NCI-H1694 (cell line): ENCODE measurements at regions not wholly inside any gene's neighbourhood (a gene's known extent, or its start where the extent isn't known, plus 50 kb on each side); places are given as distances from the start of the nearest gene placed in this dataset.
A peak's percentile ranks its signal among the peaks of the same experiment; 100 is the strongest.

Experiments used
- DNase-seq: peaks from one replicate; lab custom pipeline; 2025; lab: John Stamatoyannopoulos, UW

DNA sequence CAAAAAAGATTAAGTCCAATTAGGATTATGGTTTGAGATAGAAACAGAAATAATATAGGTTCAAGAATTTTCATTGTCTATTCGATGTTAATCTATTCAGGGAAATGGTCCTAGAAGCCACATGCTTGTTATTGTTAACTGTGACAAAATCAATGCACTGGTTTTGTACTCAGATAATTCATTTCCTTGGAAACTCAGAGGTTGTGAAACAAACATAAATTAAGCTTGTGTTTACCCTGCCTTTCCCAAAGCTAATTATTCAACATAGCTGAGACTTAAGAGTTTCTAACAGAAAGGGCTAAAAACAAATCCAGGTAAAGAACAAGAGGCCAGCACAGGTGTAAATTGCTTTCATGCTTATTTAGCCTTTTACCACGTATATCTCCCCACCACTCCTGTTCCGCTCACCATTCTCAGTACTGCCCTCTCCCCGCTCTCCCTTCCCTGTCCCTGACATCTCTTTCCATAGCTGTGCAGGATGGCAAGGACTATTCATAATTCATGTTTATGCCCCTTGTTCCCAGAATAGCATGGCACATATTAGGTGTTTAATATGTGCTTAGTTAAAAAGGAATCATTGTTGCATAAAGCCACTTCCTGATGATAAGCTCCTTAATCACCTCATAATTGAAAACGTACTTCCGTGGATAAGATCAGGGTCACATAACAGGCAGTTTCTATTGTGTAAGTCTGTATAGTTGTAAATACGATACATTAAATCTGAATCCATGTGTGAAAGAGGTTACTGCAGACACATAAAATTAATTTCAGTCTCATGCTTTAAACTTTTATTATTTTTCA, 131.8 kb upstream of the USP15 start:
- DNase-seq: no peak

DNA sequence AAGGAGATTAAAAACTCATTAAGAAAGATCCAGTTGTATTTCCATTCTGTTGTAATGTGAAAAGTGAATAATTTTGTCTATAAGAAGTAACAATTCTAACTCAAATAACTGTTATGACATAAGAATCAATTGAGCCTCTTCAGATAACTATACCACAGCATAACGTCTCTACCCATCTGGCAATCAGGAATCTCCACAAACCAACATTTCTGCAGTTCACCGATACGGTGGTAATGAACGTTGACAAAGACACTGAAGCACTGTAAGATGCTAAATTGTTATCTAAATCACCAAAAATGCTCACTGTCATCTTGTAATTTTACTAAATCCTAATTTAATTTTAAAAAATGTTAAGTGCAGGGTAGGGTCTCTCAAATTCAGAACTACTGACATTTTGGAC, 130.9 kb upstream of the USP15 start:
- no peak for DNase-seq

DNA sequence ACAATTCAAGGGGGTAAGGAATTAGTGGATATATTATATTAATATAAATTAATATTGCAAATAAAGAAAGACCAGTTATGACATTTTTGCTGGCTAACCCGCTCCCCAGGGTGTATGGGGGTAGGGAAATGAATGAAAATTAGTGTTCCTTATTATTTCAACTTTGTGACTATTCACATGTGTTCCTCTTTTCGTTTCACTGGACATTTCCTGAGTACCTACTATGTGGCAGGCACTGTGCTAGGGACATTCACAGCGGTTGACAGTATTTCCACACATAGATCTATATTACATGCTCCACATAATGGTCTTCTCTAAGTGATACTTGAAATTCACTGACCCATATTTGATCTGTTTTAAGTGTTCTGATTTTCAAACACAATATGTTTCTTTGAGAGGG, 129.8 kb upstream of the USP15 start:
- no peak for DNase-seq

DNA sequence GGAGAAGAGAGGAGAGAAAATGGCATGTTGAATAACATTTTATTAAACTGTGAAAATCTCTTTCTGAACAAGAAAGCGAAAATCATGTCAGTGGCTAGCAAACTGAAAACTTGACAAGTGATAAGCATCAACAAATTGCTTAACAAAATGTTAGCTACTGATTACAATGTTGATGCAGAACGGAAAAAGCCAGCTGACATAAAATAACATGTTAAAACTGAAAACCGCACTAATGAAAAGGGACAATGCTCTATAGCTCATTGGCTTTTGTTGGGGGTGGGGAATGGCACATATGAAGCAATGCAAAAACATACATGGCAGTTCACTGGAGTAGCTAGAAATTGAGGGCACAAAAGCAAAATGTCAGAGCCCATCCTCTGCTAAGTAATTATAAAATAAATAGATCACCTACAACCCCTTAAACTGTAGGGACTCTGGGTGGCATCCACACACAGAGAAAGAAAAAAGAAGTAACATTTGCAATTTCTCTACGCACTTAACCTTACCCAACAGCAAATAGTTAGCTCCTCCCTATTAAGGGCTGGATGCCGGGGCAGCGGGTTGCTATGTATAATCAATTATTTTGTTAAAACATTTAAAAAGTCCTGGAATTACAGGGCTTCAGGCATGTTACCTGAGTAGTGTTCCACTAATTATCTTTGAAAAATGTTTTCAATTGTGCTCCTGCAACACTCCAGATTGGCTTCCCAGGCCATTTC, 129.2 kb upstream of the USP15 start:
- DNase-seq: no peak

DNA sequence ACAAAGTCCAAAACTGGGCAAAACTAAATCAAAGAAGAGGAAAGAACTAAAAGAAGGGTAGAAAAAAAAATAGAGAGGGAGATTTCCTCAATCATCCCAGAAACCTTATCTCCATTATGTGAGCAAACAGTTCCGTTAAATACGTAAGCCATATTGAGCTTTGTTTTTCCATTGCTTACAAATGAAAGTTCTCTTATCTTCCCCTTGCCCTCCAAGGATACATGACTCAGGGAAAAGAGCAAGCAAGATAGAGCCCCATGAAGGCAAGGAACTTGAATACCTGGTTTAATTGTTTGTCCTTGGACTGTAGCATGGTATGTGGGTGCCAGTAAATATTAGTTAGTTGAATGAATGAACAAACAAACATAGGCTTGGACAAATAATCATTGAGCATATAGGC, 126.8 kb upstream of the USP15 start:
- DNase-seq: no peak

DNA sequence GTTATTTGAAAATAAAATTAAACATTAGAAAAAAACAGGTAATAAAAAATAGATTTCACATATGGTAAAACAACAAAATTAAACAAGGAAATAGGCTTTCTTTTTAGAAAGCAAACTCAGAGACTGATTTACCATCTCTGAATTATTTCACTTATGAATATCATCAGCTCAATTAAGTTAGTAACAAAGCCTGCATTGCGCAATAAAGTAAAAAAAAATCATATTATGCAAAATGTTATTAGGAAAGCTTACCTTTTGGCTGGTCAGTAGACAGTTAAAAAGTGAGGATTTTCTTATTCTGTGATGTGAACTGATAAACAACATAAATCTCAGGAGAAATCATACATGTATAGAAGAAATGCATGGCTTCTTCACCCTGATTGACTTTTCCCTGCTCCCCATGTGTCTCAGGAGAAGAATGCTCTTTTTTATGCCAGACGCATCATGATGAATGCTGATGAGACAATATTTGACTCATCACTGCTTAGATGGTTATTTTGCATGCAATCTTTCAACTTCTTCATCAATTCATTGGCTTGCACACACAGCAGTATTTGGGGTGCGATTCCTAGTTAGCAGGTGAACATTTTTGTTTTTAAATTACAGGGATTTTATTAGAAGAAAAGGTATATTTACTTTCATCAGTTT, 124.5 kb upstream of the USP15 start:
- no peak for DNase-seq

DNA sequence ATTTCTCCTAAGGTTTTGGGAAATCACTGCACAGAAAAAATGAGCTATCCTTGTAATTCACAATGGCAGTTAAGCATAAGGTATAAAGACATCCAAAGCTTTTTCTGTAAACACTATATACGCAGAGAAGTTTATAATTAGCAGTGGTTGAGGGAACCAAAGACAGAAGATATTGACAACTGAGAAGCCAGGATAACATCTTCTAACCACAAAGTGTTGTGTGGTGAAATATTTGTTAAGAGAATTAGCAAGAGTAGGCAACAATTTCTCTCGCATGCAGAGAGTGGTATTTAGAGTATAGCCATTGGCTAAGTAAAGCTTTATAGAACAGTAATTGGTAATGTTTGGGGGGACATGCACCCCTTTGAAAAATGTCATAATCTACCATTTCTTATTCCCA, 123.7 kb upstream of the USP15 start:
- no peak for DNase-seq

DNA sequence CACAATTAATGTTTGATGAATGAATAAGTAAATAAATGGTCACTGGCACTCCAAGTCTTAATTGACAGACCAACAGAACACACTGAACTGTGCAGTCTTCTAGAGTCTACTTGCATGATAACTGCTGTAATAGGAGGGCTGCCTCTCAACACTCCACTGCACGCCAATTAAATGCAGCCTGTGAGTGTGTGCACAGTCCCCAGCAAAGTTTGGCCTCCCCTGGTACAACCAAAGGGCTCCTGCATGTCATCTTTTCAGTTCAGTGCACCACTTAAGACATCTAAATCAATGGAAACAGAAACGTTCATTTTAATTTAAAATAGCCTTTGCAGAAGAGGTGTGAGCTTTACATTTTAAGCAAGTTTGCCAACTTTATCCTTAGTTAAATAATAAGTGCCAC, 121.7 kb upstream of the USP15 start:
- DNase-seq: no peak

DNA sequence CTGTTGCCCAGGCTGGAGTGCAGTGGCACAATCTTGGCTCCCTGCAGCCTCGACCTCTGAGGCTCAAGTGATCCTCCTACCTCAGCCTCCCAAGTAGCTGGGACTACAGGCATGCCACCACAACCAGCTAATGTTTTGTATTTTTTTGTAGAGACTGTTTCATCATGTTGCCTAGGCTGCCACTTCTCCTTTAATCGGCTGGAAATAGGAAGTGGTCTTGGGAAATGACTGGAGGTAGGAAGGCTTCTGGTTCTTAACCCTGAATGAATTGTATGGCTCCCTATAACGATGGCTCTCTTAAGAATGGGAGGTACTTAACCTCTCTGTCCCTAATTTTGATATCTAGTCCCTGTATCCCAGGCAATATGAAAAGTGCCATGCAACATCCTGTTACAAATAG, 113.9 kb upstream of the USP15 start:
- no peak for DNase-seq

DNA sequence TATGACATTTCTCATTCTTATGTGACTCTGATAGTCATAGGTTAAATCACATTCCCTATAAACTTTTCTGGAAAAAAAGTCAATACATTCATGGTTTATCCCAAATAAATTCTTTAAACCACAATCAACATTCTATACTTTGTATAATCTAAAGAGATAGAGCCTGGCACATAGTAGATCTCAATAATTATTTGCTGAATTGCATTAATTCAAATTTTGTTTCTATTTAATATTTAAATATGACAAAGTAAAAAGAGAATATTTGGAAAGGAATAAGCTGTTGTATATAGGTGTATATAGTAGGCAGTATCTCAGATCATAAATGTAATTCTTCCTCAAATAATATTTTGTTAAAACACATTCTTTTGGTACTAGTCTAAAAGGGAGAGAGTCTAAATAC, 102.2 kb upstream of the USP15 start:
- DNase-seq: no peak

DNA sequence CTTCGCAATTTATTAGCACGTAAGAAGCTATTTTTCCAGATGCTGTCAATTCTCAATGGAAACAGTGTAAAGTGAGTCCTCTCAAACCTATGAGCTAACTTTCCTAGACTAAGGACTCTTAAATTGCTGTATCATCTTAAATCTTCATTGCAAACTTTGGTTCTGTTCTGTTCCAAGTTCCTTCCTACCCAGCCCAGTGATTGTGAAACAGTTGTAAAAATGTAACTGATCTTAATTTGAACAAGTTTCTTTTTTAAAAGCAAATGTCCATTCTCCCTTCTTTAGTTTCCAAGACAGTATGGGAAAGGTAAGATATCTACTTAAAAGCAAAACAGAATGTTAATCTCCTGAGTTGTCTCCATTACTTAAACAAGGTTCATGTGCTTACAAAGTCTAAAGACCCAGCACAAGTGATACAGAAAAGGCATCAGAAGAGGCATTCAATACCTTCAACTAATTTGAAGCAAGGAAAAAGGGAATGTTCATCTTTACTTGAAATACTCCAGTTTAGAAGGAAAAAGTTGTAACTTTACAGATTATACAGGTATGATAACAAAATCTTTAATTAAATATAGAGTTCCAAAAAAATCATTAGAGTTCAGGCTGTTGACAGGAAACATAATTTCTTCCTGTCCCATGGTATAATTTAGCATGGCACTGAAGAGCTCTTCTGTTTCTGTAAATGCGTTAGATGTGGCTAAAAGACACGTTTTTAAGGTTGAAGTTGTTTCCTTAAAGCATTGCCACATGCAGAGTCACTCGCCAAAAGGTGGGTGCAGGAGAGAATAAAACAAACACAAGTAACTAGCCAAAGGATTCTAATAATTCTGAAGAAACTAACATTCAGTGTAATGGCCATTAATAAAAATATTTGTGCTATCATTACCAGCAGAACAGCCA, 101.5 kb upstream of the USP15 start:
- no peak for DNase-seq

DNA sequence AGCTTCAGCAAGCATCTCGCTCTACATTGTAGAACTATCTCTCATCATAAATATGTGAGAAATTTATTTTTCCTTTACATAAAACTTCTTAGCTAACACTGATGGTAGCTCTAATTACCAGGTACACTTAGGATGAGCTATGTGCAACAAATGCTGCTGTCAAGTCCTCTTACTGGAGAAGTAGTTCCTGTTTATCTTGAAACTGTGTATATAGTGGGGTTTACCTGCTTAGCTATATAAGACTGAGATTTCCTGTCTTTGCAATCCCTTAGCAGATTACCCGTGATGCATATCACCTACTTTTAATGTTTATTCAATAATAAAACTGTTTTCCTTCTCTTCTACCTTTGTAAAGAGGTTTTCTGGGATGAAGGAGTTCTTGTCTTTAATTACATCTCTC, 98.0 kb upstream of the USP15 start:
- no peak for DNase-seq

DNA sequence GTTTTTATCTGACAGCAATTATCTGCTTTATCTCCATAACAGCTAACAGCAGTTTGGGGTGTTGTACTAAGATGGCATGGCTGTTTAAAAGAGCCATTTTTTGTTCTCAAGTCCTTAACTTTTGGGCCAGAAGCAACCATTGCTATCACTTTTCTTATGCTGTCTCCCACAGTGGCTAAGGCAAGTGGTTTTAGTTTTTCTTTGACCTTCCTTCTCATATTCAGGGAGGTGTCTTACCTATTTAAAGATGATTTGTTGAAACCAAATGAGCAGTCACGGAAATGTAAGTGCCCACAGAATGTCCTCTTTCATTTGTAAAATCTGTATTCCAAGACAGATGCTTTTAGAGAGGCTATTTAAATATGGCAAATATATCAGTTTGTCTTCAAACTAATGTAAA, 96.8 kb upstream of the USP15 start:
- DNase-seq: no peak

DNA sequence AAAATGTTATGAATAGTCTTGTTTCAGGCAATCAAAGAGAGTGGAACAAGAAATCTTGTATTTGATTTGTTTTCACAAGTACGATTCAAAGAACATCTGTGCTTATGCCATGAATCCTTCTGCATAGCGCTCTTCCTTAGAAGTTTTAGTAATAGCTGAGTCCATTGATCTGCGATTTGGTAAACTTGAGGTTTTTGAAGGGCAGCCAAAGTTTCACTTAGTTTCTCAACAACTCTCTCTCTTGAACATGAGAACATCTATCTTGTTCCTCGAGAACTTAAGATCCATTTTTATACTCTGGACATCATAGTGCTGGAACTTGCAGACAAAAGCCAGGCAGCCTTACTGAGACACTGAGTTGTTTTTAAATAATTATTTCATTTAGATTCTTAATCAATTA, 96.2 kb upstream of the USP15 start:
- no peak for DNase-seq

DNA sequence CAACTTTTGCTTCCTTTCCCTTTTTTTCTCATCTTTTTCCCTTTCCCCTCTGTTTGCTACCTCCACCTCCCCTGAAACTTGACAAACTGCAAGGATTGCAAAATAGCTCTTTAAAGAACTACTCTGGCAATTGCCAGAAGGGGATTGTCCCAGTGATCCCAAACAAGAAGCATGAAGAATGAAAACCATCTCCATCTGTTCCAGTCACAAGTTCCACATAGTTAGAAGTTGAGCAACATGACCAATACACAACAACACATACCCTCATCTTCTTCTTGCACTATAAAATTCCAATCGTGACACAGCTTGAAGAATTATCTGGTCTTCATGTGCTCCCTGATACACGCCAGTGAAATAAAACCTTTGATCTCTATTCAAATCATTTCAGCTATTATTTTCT, 93.7 kb upstream of the USP15 start:
- DNase-seq: no peak

DNA sequence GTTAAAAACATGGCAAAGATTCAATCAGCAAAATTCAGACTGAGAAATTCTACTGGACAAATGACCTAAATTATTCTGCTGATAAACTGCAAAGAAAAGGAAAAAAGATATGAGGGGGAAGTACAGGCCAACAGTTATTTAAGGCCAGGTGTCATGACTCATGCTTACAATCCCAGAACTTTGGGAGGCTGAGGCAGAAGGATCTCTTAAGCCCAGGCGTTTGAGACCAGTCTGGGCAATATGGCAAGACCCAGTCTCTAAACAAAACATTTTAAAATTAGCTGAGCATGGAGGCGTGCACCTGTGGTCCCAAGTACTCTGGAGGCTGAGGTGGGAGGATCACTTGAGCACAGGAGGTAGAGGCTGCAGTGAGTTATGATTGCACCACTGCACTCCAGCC, 91.8 kb upstream of the USP15 start:
- DNase-seq: no peak

DNA sequence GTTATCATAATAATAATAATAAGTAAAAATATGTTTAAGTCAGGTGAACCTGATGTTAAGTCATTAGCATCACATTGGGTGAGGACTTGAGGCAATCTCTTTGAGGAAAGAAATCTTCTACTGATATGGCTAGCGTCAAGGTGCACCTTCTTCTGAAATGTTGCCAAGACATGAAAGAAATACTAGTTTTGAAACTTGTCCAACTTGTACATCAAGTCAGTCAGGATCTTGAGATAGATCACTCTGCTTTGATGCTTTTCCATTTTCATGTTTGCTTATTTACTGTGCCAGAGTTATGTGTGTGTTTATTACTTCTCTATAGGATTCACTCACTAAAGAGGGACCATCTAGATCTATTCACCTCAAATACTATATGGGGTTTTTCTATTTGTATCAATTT, 90.0 kb upstream of the USP15 start:
- DNase-seq: no peak

DNA sequence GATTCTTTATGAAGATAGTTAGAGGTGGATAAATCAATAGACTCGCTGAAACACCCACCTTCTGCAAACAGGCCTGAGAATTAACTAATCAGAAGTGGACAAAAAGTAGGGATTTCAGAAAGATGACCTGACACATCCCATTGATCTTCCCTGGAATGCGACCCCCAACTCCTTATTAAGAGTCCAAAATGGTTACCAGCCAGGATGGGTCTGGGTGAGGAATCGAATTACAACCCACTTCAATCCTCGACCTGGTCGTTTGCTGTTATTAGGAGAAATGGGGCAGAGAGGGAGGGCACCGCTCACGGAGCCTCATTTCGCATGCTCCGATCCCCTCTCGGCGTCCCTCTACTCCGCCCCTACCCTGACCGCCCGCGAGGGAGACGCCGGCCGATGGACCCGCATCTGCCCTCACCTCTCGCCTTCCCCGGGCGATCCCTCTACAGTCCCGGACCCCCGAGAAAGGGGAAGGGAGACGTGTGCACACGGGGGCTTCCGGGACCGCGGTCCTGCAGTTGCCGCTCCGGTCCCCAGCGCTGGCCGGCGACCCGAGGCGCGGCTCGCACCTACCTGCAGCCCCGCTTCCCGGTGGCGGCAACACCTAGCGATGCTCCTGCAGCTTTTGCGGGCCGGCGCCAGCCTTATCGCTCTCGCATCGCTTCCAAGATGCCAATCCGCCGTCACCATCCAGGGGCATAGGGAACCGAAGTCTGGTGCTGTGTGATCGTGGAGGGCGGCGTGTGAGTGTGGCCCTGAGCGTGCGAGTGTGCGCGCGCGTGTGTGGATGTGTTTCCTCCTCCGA, 69.3 kb upstream of the USP15 start:
- no peak for DNase-seq

DNA sequence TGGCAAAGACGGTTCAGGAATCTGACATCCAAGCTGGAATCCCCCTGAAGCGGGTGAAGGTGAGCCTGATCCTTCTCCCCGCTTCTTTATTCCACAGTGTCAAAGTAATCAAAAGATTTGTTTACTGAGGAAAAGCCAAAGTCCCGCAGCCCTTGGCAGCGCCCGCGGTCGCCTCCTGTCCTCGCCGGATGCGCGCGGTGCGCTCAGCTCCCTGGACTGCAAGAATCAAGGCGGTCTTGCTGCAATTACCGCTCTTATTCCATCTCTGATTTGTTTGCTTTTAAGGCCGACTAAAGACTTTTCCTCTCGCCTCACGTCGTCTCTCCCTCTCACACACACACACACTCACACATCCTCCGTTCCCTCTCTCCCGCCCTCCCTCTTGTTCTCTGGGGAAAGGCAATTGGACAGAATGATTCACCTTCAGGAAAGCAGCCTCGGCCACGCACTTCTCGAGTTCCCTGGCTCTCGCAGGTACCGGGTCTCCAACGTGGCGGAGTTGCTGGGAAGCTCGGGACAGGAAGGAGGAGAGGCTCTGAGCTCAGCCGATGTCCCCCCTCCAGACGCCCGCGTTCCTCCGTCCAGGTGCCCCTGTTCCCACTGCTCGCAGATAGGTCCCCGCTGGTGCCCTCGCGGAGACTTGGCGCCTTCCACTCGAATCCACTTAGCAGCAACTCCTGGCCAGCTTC, 68.6 kb upstream of the USP15 start:
- DNase-seq: no peak

DNA sequence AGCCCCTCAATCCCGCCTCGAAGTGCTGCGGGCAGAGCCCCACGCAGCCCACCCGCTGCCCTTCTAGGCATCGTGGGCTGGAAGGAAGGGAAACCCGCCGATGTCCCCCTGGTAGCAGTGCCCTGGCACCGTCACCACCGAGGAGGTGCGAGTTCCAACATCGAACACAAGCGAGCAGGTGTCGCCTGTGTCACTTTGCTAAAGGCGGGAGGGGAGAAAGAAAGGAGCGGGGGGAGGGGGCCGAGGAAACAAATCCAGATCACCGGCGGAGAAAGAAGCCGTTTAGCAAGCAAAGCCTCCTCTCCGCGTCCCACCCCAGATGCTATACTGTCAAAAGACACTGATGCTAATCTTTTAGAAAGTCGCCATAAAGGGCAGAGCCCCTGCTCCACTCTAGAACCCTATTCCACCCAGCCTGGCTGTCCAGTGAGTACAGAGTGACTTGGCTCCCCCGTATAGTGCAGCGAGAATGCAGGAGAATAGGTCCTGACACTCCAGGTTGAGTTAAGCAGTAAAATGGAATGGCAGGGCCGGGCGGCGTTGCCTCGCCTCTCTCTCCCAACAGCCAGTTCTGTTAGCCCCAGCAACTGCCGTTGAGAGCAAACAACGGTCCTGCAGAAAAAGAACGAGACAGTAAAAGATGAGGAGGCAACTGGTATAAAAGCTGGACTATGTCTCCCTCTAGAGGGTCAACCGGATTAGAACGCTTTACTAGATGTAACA, 67.9 kb upstream of the USP15 start:
- DNase-seq: peak; percentile 79
